ENCODE measurements at regions not wholly inside any gene's neighbourhood (a gene's known extent, or its start where the extent isn't known, plus 50 kb on each side); places are given as distances from the start of the nearest gene placed in this dataset.

DNA sequence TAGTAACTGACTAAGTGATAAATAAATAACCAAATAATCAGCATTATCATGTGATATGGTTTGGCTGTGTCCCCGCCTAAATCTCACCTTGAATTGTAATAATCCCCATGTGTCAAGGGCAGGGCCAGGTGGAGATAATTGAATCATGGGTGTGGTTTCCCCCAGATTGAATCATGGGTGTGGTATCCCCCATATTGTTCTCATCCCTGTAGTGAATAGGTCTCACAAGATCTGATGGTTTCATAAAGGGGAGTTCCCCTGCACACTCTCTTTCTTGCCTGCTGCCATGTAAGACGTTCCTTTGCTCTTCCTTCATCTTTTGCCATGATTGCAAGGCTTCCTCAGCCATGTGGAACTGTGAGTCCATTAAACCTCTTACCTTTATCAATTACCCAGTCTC is 72.1 kb upstream of the NRP1 start:
- H2BK15ac ChIP-seq (ENCODE audit: low read length): no peak overlapping the region
- no peak overlapping the region for H2BK5ac ChIP-seq (ENCODE audit: low read depth, low read length)
- H3K4me3 ChIP-seq (ENCODE audit: extremely low read depth in 1 of 4, insufficient read depth in 2 of 4, low read depth in 3 of 4, low read length in 4 of 4): no peak overlapping the region
- ChIA-PET POLR2A (ENCODE audit: partially characterized antibody) (no interaction called here), CTCF (ENCODE audit: partially characterized antibody) (interaction anchor here (1.0 kb wide), 1 partner anchor 17 kb away, joined by 3 read pairs; no protein-coding TSS in a partner anchor)
- H4K91ac ChIP-seq (replicated peaks; ENCODE audit: insufficient read length, low read length): no peak overlapping the region
- H3K56ac ChIP-seq (replicated peaks; ENCODE audit: insufficient read length, low read depth, low read length): no peak overlapping the region
- H2AK5ac ChIP-seq (ENCODE audit: low read depth, low read length): no peak overlapping the region
- no peak overlapping the region for H3K14ac ChIP-seq (ENCODE audit: insufficient read length)
- H3K4me1 ChIP-seq (replicated peaks in 1 of 4; ENCODE audit: control insufficient read depth in 3 of 4, insufficient read depth in 4 of 4, low read length in 3 of 4): no peaks in the 10 kb centered on the region
- H4K20me1 ChIP-seq (replicated peaks in 1 of 2; ENCODE audit: control insufficient read depth in 1 of 2, insufficient read depth in 2 of 2, low read length in 2 of 2): no peaks in the 10 kb centered on the region
- no peak overlapping the region for H3K4ac ChIP-seq (replicated peaks; ENCODE audit: insufficient read length, low read depth, low read length)
- no peak overlapping the region for H2AFZ ChIP-seq (ENCODE audit: low read length)
- H4K5ac ChIP-seq (ENCODE audit: insufficient read length, low read depth, low read length): no peak overlapping the region
- 91% methylated on average over 2 of the region's 2 CpGs; no CpG with 5 or more reads in 1 of the 2 experiments for WGBS, 2 experiments (ENCODE audit: extremely low coverage in 1 of 2, insufficient coverage in 1 of 2, insufficient read length in 1 of 2, insufficient replicate concordance in 2 of 2, low coverage in 1 of 2, low lambda C conversion rate in 2 of 2, missing lambda C conversion rate in 1 of 2)
- DNase-seq (ENCODE audit: low read depth in 1 of 2, low spot score in 2 of 2) (no peak), FAIRE-seq (no peak)
- H4K8ac ChIP-seq (ENCODE audit: extremely low read depth, insufficient read depth, low read length): no peak overlapping the region
- H3K4me2 ChIP-seq (ENCODE audit: insufficient read depth in 1 of 2, low read depth in 2 of 2, low read length in 2 of 2): no peak overlapping the region
- no peaks in the 10 kb centered on the region for H3K36me3 ChIP-seq (ENCODE audit: control insufficient read depth in 2 of 4, insufficient read depth in 4 of 4, low read length in 3 of 4)
- no peaks in the 10 kb centered on the region for H3K79me2 ChIP-seq (ENCODE audit: control insufficient read depth in 1 of 2, insufficient read depth in 2 of 2, low read length in 2 of 2)
- no peak overlapping the region for H2BK12ac ChIP-seq (ENCODE audit: low read depth, low read length)
- H3K79me1 ChIP-seq (ENCODE audit: low read depth, low read length): no peaks in the 10 kb centered on the region
- H2BK20ac ChIP-seq (ENCODE audit: low read length): no peak overlapping the region
- no peak overlapping the region for H2BK120ac ChIP-seq (replicated peaks; ENCODE audit: low read depth, low read length)
- H3K27me3 ChIP-seq (replicated peaks in 1 of 4; ENCODE audit: control insufficient read depth in 3 of 4, extremely low read depth in 1 of 4, insufficient read depth in 3 of 4, low read length in 3 of 4): peaks cover 0 to 1% (median 0%) of the 10 kb centered on the region in 4 experiments; a peak in 1 of 7 replicates
- no peaks in the 10 kb centered on the region for H3K23me2 ChIP-seq (ENCODE audit: low read depth, low read length)
- H3K9me3 ChIP-seq (ENCODE audit: insufficient read depth in 2 of 2, low read depth in 1 of 2, low read length in 1 of 2): no peaks in the 10 kb centered on the region
- H3K9ac ChIP-seq (replicated peaks in 1 of 4; ENCODE audit: extremely low read depth in 1 of 4, low read depth in 3 of 4, low read length in 3 of 4): no peak overlapping the region
- H3K27ac ChIP-seq (ENCODE audit: low read depth, low read length): no peak overlapping the region
- H3K18ac ChIP-seq (ENCODE audit: extremely low read depth, low read length): no peak overlapping the region
- no peak overlapping the region for H3K23ac ChIP-seq (ENCODE audit: insufficient read length)
- TF ChIP-seq SP1 (IDR thresholded peaks at IDR 0.05; ENCODE audit: low read depth, low read length): no peak
- TF ChIP-seq GABPA (IDR thresholded peaks at IDR 0.05; ENCODE audit: borderline replicate concordance, insufficient read depth, low read length): no peak
- TF ChIP-seq FOSL1 (IDR thresholded peaks at IDR 0.05; ENCODE audit: insufficient read depth, low read depth, low read length): no peak
- TF ChIP-seq, protein P1, sequence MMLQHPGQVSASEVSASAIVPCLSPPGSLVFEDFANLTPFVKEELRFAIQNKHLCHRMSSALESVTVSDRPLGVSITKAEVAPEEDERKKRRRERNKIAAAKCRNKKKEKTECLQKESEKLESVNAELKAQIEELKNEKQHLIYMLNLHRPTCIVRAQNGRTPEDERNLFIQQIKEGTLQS (IDR thresholded peaks at IDR 0.05; ENCODE audit: insufficient read depth, low read depth, low read length): no peak
- TF ChIP-seq NRF1 (IDR thresholded peaks at IDR 0.05; ENCODE audit: low read depth, low read length): no peak
- TF ChIP-seq CHD1 (IDR thresholded peaks at IDR 0.05; ENCODE audit: low read depth, low read length): no peak
- TF ChIP-seq RXRA (IDR thresholded peaks at IDR 0.05; ENCODE audit: insufficient read depth, low read depth, low read length): no peak
- TF ChIP-seq CBX8 (IDR thresholded peaks at IDR 0.05; ENCODE audit: borderline replicate concordance, low read depth, low read length): no peak
- no peak for TF ChIP-seq EP300 (IDR thresholded peaks at IDR 0.05; ENCODE audit: borderline replicate concordance in 1 of 2, low read depth in 2 of 2, low read length in 2 of 2)
- TF ChIP-seq ASH2L (IDR thresholded peaks at IDR 0.05; ENCODE audit: low read length): no peak
- no peak for TF ChIP-seq POU5F1 (IDR thresholded peaks at IDR 0.05; ENCODE audit: low read depth, low read length)
- no peak for TF ChIP-seq KDM1A (IDR thresholded peaks at IDR 0.05; ENCODE audit: borderline replicate concordance, low read length)
- no peak for TF ChIP-seq TAF7 (optimal IDR thresholded peaks at IDR 0.05; ENCODE audit: borderline replicate concordance, low read depth, low read length)

Measured in H1 (cell line).